ENCODE measurements at regions not wholly inside any gene's neighbourhood (a gene's known extent, or its start where the extent isn't known, plus 50 kb on each side); places are given as distances from the start of the nearest gene placed in this dataset.

GRCh38 chr4:24015782-24016181 lies 125.9 kb upstream of the PPARGC1A start:
- TF ChIP-seq CTCF (IDR thresholded peaks at IDR 0.05) (no peak), POLR2A (IDR thresholded peaks at IDR 0.05) (no peak)
